Activated CD8-positive, alpha-beta T cell treated with anti-CD3 and anti-CD28 coated beads, Interleukin-2, amount 10 ng/mL, durations not matched to agents 7 days and 5 days (primary cell): ENCODE measurements at regions not wholly inside any gene's neighbourhood (a gene's known extent, or its start where the extent isn't known, plus 50 kb on each side); places are given as distances from the start of the nearest gene placed in this dataset.
"Not testable (repeated sequence)": the region's sequence is repeated elsewhere in the genome, so short reads cannot be mapped to it uniquely, and the experiment has no call there.

Experiments
- ATAC-seq: fragments of 150-1000 bp; cut with Tn5 transposase; one replicate; pipeline ENCODE4 v1.10.0; 2021; ENCODE audit warnings: moderate library complexity
- CTCF ChIA-PET: fragments of 350-600 bp; sonication (Branson Sonifier 250); formaldehyde crosslinking; loops from one replicate; lab custom pipeline; 2021; ENCODE audit warnings: antibody characterized with exemption; lab: Charles Lee
- POLR2A ChIA-PET: fragments of 350-600 bp; sonication (Branson Sonifier 250); formaldehyde crosslinking; loops from one replicate; lab custom pipeline; 2021; ENCODE audit warnings: antibody characterized with exemption; lab: Charles Lee
- DNase-seq: peaks from one replicate; pipeline ENCODE4 v3.0.0-alpha.2; 2020
- H3K27ac Mint-ChIP-seq: one replicate; pipeline ENCODE4 v1.8.0; 2021; ENCODE audit warnings: mild to moderate bottlenecking, mixed read lengths
- H3K27me3 Mint-ChIP-seq: one replicate; pipeline ENCODE4 v1.8.0; 2021; ENCODE audit warnings: low read depth, mixed read lengths
- H3K36me3 Mint-ChIP-seq: one replicate; pipeline ENCODE4 v1.8.0; 2021; ENCODE audit warnings: low read depth, mixed read lengths
- H3K4me1 Mint-ChIP-seq: one replicate; pipeline ENCODE4 v1.8.0; 2021; ENCODE audit warnings: low read depth, mixed read lengths
- H3K4me3 Mint-ChIP-seq: one replicate; pipeline ENCODE4 v1.8.0; 2021; ENCODE audit warnings: mild to moderate bottlenecking, mixed read lengths
- H3K9me3 Mint-ChIP-seq: one replicate; pipeline ENCODE4 v1.8.0; 2022; ENCODE audit warnings: mixed read lengths; ENCODE audit not compliant: insufficient read depth

DNA sequence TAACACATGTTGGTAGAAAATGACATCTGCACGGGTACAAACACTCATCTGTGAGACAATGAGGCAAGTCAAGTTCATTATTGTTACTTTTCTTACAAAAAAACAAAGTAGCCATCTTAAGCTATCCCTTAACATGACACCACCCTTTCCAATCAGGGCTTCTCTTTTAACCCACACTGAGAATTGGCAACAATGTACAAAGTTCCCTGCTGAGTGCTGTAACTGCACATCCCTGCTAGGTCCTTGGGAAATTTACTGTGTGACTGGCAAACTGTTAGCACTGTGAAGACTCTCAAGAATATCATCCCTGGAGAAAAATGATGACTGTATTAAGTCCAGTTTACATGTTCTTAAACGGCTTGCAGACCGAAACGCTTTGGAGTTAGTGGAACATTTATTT, 185.8 kb upstream of the PLD5 start:
- ATAC-seq: no peak
- Mint-ChIP-seq H3K27me3 (no peaks in the 10 kb centered on the region), H3K4me3 (no peak overlapping the region), H3K27ac (no peak overlapping the region), H3K36me3 (no peaks in the 10 kb centered on the region), H3K4me1 (no peaks in the 10 kb centered on the region), H3K9me3 (no peaks in the 10 kb centered on the region)
- ChIA-PET POLR2A (no interaction called here), CTCF (no interaction called here)
- DNase-seq: no peak

DNA sequence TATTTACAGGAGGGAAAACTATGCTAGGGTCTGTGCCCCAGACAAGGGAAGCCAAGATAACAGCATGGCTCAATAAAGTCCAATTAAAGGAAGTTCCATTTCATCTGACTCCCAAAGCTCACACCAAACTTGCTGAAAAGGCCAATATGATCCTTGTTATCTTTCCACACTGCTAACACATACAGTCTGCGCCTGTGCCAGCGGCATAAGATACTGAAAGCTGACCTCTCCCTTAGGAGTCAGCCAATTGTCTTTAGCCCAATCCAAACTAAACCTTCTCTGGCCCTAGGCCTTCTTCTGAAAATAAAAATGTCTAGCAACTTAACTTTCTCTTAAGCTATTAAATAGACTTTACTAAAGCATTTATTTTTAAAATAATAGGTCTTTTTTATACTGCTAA, 179.0 kb upstream of the PLD5 start:
- no peaks in the 10 kb centered on the region for H3K9me3 Mint-ChIP-seq
- no peak for DNase-seq
- no peak overlapping the region for H3K4me3 Mint-ChIP-seq
- H3K27ac Mint-ChIP-seq: no peak overlapping the region
- no peak for ATAC-seq
- no peaks in the 10 kb centered on the region for H3K4me1 Mint-ChIP-seq
- no peaks in the 10 kb centered on the region for H3K27me3 Mint-ChIP-seq
- no peaks in the 10 kb centered on the region for H3K36me3 Mint-ChIP-seq
- POLR2A ChIA-PET: no interaction called here
- CTCF ChIA-PET: no interaction called here

DNA sequence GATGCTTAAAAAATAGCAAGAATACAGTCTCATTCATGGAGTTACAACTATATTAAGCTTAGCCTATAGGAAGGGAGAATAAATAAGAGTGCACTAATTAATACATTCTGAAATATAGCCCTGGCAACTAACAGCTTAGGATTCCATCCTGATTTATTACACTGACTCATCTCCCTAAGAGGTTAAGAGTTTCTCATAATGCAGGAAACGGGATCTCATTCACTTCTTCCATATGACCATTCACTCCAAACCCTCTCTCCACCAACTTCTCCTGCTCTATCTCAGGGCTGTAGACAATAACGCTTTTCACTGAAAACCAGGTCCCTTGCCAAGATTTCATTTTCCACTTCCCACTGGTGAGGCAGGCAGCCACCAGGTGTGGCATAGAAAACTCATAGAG, 168.5 kb upstream of the PLD5 start:
- ChIA-PET POLR2A (no interaction called here), CTCF (no interaction called here)
- Mint-ChIP-seq H3K27me3 (no peaks in the 10 kb centered on the region), H3K27ac (no peak overlapping the region), H3K9me3 (no peaks in the 10 kb centered on the region), H3K36me3 (no peaks in the 10 kb centered on the region), H3K4me3 (no peak overlapping the region), H3K4me1 (no peaks in the 10 kb centered on the region)
- ATAC-seq: no peak
- DNase-seq: no peak

DNA sequence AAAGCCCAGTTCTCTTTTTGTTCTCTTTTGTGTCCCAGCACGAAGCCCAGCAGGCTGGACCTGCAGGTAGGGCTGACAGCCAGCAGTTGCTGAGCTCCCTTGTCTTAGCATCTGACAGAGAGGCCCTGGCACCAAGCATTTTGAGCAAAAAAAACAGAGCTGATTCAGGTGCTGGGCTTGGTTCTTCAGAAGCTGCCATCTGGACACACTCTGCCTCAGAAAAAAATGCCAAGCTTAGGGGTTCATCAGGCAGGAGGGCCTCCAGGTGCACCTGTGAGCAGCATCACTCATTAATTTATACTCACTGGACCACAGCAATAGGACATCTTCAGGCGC, 167.1 kb upstream of the PLD5 start:
- no peaks in the 10 kb centered on the region for H3K36me3 Mint-ChIP-seq
- no peak overlapping the region for H3K27ac Mint-ChIP-seq
- H3K4me1 Mint-ChIP-seq: no peaks in the 10 kb centered on the region
- H3K27me3 Mint-ChIP-seq: no peaks in the 10 kb centered on the region
- H3K9me3 Mint-ChIP-seq: no peaks in the 10 kb centered on the region
- POLR2A ChIA-PET: no interaction called here
- CTCF ChIA-PET: no interaction called here
- H3K4me3 Mint-ChIP-seq: no peak overlapping the region
- no peak for DNase-seq
- ATAC-seq: no peak

DNA sequence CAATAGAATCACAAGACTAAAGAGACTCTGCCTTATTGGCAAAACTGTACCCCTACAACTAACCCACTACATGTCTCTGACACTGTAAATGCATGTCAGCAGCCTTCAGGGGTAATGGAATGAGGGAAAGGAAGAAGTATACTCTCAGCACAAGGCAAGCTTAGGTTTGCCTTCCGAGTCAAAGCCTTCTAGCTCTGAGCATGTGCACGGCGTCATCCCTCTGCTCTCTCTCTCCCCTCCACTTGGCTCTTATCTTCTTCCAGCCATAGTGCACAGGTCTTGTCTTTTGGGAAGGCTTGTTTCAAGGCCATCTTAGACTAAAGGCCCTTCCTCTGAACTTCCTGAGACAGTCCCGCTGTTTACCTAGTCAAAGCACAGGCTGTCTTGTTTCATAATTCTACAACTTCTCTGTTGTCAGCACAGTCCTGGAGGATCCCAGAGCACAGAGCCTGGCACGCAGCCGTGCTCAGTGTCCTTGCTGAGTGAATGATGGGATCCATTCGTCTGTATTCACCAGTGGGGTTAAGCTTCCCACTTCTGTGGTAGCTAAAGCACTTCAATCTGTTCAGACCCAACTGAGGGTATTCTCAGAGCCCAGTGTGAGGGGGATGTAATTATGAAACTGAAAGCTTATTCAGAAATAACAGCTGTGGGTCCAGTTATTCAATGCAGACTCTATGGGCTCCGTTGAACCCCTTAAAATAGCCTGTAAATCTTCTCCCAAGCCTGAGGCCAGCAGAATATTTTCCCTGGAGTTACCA, 166.5 kb upstream of the PLD5 start:
- no peak for ATAC-seq
- H3K9me3 Mint-ChIP-seq: no peaks in the 10 kb centered on the region
- DNase-seq: no peak
- ChIA-PET POLR2A (no interaction called here), CTCF (no interaction called here)
- H3K27ac Mint-ChIP-seq: no peak overlapping the region
- H3K4me3 Mint-ChIP-seq: no peak overlapping the region
- H3K27me3 Mint-ChIP-seq: no peaks in the 10 kb centered on the region
- no peaks in the 10 kb centered on the region for H3K36me3 Mint-ChIP-seq
- no peaks in the 10 kb centered on the region for H3K4me1 Mint-ChIP-seq

DNA sequence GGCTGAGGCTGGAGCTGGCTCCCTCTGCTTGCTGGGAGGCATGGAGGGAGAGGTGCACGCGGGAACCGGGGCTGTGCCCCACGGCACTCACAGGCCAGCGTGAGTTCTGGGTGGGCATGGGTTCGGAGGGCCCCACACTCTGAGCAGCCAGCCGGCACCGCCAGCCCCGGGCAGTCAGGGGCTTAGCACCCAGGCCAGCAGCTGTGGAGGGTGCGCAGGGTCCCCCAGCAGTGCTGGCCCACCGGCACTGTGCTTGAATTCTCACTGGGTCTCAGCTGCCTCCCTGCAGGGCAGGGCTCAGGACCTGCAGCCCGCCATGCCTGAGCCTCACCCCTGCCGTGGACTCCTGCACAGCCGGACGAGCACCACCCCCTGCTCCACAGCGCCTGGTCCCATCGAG, 164.9 kb upstream of the PLD5 start:
- Mint-ChIP-seq H3K4me1 (no peaks in the 10 kb centered on the region), H3K9me3 (no peaks in the 10 kb centered on the region), H3K4me3 (no peak overlapping the region), H3K36me3 (no peaks in the 10 kb centered on the region), H3K27me3 (no peaks in the 10 kb centered on the region), H3K27ac (no peak overlapping the region)
- ChIA-PET CTCF (no interaction called here), POLR2A (no interaction called here)
- no peak for ATAC-seq
- no peak for DNase-seq

DNA sequence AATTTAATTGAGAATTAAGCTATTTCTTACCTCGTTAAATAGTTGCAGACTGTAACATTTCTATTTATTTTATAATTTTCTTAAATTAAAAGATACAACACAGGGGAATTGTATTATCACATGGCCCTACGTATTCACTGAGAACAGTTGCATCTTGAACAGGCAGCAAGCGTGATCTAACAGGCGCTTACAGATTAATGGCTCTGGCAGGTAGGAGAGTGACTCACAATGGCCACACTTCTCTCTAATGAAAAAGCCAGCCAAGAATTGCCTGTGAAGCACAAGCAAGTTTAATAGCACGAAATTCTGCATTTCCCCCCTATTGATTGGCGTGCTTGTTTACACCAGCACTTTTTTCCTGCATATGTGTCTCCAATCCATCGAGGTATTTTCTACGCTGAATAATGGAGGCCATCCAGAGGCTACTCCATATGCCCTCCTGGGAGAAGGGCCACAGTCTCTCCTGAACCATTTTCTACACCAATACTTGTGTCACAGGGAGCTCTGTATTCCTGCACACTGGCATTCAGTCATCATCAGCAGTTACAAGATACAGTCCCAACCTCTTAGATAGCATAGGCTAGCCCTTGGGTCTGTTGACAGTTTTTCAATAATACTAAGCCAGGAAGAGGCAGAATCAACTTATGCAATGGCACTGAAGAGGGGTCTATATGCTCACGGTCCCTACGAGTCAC, 150.6 kb upstream of the PLD5 start:
- no peak overlapping the region for H3K4me3 Mint-ChIP-seq
- ATAC-seq: no peak
- no peaks in the 10 kb centered on the region for H3K4me1 Mint-ChIP-seq
- DNase-seq: no peak
- H3K36me3 Mint-ChIP-seq: no peaks in the 10 kb centered on the region
- no peak overlapping the region for H3K27ac Mint-ChIP-seq
- ChIA-PET CTCF (no interaction called here), POLR2A (no interaction called here)
- H3K9me3 Mint-ChIP-seq: no peaks in the 10 kb centered on the region
- H3K27me3 Mint-ChIP-seq: no peaks in the 10 kb centered on the region

DNA sequence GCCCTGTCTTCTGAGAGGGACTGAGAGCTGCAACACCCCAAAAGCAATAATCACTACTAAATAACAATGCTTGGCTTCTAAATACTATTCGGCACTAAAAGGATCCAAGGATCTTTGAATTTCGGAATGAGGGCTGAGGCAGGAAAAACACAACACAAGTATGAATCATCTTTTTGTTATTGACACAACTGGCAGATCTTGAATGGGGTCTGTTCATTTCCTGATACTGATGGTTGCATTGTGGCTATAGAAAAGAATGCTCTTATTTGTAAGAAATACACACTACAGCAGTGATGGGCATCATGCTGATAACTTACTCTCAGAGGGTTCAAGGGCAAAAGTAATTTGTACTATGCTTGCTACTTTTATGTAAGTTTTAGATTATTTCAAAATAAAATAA, 149.2 kb upstream of the PLD5 start:
- Mint-ChIP-seq H3K4me3 (no peak overlapping the region), H3K9me3 (no peaks in the 10 kb centered on the region), H3K27me3 (no peaks in the 10 kb centered on the region), H3K4me1 (no peaks in the 10 kb centered on the region), H3K27ac (no peak overlapping the region), H3K36me3 (no peaks in the 10 kb centered on the region)
- CTCF ChIA-PET: no interaction called here
- no peak for DNase-seq
- POLR2A ChIA-PET: no interaction called here
- ATAC-seq: no peak

DNA sequence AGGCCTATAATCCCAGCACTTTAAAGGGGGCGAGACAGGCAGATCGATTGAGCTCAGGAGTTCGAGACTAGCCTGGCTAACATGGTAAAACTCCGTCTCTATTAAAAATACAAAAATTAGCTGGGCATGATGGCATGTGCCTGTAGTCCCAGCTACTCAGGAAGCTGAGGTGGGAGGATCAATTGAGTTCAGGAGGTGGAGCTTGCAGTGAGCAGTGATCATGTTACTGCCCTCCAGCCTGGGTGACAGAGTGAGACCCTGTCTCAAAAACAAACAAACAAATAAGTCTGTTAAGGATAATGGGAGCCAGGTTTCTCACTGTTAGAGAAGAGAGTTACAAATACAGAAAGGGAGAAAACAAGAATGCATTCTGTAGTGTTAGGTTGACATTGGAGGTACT, 148.7 kb upstream of the PLD5 start:
- CTCF ChIA-PET, H3K36me3 Mint-ChIP-seq, ATAC-seq, H3K4me3 Mint-ChIP-seq, DNase-seq, H3K27me3 Mint-ChIP-seq, H3K27ac Mint-ChIP-seq, H3K4me1 Mint-ChIP-seq, POLR2A ChIA-PET, H3K9me3 Mint-ChIP-seq: not testable (repeated sequence)

DNA sequence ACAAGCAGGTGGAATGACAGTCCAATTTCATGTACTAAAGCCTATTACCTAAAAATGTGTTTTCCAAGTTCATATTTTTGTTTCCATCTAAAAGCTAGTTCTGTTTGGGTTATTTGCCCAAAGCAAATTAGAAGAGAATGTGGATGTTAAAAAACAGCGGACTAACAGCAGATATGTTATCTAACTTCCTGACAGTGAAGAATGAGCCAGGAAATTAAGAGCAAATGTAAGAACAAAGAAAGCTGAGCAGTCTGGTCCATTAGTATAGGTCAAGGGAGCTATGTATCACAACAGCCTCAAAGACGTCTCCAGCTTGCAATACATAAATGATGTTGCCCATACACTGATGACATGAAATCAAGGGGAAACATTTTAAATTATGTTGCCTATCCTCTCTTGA, 145.5 kb upstream of the PLD5 start:
- no peak overlapping the region for H3K4me3 Mint-ChIP-seq
- no peak overlapping the region for H3K27ac Mint-ChIP-seq
- no peaks in the 10 kb centered on the region for H3K27me3 Mint-ChIP-seq
- DNase-seq (no peak), ATAC-seq (no peak)
- ChIA-PET POLR2A (no interaction called here), CTCF (no interaction called here)
- no peaks in the 10 kb centered on the region for H3K4me1 Mint-ChIP-seq
- H3K36me3 Mint-ChIP-seq: no peaks in the 10 kb centered on the region
- H3K9me3 Mint-ChIP-seq: no peaks in the 10 kb centered on the region

DNA sequence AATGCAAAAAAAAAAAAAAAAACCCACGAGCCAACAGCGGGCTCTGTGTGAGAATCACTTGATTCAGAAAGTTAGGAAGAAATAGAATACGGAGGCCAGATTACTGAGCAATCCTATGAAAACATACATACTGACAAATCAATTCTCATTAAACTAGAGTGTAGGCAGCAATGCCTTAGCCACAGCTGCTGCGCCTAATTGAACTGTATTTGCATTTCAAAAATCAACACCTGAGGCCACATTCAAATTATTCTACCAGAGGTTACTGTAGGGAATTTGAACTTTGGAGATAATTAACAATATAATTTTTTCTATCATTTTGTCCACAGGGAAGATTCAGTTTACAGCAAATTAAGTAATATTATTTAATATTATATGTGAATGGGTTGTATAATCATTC, 138.4 kb upstream of the PLD5 start:
- H3K4me1 Mint-ChIP-seq: no peaks in the 10 kb centered on the region
- POLR2A ChIA-PET: no interaction called here
- H3K4me3 Mint-ChIP-seq: no peak overlapping the region
- CTCF ChIA-PET: no interaction called here
- no peaks in the 10 kb centered on the region for H3K9me3 Mint-ChIP-seq
- no peak overlapping the region for H3K27ac Mint-ChIP-seq
- H3K36me3 Mint-ChIP-seq: no peaks in the 10 kb centered on the region
- ATAC-seq (no peak), DNase-seq (no peak)
- no peaks in the 10 kb centered on the region for H3K27me3 Mint-ChIP-seq

DNA sequence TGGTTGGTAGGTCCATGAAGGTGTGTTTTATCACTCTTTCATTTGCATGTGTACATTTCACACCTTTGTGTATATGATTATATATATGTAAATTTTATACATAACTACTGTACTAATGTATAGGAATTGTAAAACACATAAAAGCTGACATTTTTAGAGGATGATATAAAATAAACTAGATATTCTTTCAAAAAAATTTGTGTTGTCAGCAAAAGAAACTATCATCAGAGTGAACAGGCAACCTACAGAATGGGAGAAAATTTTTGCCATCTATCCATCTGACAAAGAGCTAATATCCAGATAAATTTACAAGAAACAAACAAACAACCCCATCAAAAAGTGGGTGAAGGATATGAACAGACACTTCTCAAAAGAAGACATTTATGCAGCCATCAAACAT, 129.3 kb upstream of the PLD5 start:
- H3K27me3 Mint-ChIP-seq, H3K9me3 Mint-ChIP-seq, CTCF ChIA-PET, H3K27ac Mint-ChIP-seq, DNase-seq, H3K4me3 Mint-ChIP-seq, H3K36me3 Mint-ChIP-seq, H3K4me1 Mint-ChIP-seq, POLR2A ChIA-PET, ATAC-seq: not testable (repeated sequence)

DNA sequence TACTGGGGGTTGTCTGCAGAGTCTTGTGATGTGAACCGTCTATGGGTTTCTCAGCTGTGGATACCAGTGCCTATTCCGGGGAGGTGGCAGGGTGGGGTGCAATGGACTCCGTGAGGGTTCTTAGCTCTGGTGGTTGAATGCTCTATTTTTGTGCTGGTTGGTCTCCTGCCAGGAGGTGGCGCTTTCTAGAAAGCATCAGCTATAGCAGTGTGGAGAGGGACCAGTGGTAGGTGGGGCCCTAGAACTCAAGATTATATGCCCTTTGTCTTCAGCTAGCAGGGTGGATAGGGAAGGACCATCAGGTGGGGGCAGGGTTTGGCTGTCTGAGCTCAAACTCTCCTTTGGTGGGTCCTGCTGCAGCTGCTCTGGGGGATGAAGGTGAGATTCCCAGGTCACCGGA, 127.3 kb upstream of the PLD5 start:
- no peaks in the 10 kb centered on the region for H3K9me3 Mint-ChIP-seq
- ChIA-PET POLR2A (no interaction called here), CTCF (interaction anchor here (0.9 kb wide), 1 partner anchor 39 kb away, joined by 3 read pairs; no protein-coding TSS in a partner anchor)

More for the DNA sequence above, 127.3 kb upstream of the PLD5 start:
- Mint-ChIP-seq H3K4me3 (no peak overlapping the region), H3K4me1 (no peaks in the 10 kb centered on the region), H3K36me3 (no peaks in the 10 kb centered on the region), H3K27ac (no peak overlapping the region), H3K27me3 (no peaks in the 10 kb centered on the region)
- no peak for ATAC-seq
- peak; percentile 20 for DNase-seq
